ENCODE measurements at regions not wholly inside any gene's neighbourhood (a gene's known extent, or its start where the extent isn't known, plus 50 kb on each side); places are given as distances from the start of the nearest gene placed in this dataset.

DNA sequence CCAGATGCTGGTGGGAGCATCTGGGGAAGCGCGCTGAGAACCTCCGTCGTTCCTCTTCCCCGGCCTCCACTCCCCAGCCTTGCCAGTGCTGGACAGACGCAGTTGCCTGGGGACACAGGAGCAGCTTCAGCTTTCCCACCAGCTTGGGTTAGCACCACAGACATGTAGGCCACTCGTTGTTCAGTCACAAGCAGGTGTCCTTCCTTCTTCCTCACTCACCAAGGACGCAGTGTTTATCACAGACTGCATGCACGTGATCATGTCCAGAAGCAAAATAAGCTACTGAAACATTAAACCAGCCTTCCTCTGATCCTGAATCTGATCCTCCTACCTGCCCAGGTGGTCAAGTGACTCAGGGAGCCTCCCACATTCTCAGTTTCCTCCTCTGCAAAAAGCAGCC, 232.9 kb downstream of the SYK start:
- no peak overlapping the region for H3K4me3 ChIP-seq (replicated peaks in 1 of 3)
- peaks cover 0 to 22% of the 10 kb centered on the region in 2 donors for H3K4me1 ChIP-seq
- WGBS, 2 donors = 90 to 93% methylated on average over 9 of the region's 9 CpGs
- H3K27ac ChIP-seq = no peak overlapping the region
- no peaks in the 10 kb centered on the region for H3K36me3 ChIP-seq
- intact Hi-C loops (cut with DNase I) = no loop called here
- no peaks in the 10 kb centered on the region for H3K9me3 ChIP-seq
- no peaks in the 10 kb centered on the region for H3K27me3 ChIP-seq
- no peak for DNase-seq
- TF ChIP-seq, protein P1, sequence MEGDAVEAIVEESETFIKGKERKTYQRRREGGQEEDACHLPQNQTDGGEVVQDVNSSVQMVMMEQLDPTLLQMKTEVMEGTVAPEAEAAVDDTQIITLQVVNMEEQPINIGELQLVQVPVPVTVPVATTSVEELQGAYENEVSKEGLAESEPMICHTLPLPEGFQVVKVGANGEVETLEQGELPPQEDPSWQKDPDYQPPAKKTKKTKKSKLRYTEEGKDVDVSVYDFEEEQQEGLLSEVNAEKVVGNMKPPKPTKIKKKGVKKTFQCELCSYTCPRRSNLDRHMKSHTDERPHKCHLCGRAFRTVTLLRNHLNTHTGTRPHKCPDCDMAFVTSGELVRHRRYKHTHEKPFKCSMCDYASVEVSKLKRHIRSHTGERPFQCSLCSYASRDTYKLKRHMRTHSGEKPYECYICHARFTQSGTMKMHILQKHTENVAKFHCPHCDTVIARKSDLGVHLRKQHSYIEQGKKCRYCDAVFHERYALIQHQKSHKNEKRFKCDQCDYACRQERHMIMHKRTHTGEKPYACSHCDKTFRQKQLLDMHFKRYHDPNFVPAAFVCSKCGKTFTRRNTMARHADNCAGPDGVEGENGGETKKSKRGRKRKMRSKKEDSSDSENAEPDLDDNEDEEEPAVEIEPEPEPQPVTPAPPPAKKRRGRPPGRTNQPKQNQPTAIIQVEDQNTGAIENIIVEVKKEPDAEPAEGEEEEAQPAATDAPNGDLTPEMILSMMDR (IDR thresholded peaks at IDR 0.05) = no peak
- TF ChIP-seq POLR2A (IDR thresholded peaks at IDR 0.05) = no peak

GRCh38 chr9:91034976-91035824, 233.6 kb downstream of the SYK start:
- Histone ChIP-seq H3K9me3 (no peaks in the 10 kb centered on the region), H3K27me3 (no peaks in the 10 kb centered on the region), H3K4me3 (replicated peaks in 1 of 3) (no peak overlapping the region), H3K36me3 (no peaks in the 10 kb centered on the region), H3K27ac (no peak overlapping the region), H3K4me1 (peaks cover 0 to 22% of the 10 kb centered on the region in 2 donors)
- TF ChIP-seq, protein P1 (IDR thresholded peaks at IDR 0.05) = no peak
- TF ChIP-seq POLR2A (IDR thresholded peaks at IDR 0.05) = no peak
- no peak for DNase-seq
- WGBS, 2 donors = 89 to 91% methylated on average over 18 of the region's 18 CpGs
- intact Hi-C loops (cut with DNase I) = loop anchor here (5.0 kb wide), 1 partner anchor 392 kb away; no protein-coding TSS in a partner anchor

GRCh38 chr9:91035825-91036208, 234.2 kb downstream of the SYK start:
- intact Hi-C loops (cut with DNase I) = loop anchor here (5.0 kb wide), 1 partner anchor 391 kb away; no protein-coding TSS in a partner anchor
- no peak overlapping the region for H3K27ac ChIP-seq
- 92 to 96% methylated on average over 10 of the region's 10 CpGs for WGBS, 2 donors

DNA sequence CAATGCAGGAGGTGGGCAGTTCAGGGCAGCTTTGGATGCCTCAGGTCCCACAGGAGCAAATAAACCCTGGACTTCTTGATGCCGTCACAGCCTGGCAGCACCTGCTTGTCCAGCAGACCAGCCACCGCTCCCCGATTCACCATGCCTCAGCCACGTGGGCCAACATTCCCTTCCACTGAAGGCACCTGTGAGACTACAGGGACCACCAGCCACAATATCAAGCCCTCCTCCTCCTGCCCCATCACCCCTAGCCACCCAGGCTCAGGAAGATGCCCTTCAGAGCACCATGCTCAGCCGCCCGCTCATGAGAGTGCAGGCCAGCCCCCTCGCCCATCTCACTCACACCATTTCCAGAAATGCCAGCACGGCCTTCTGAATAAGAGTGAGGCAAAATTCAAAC, 234.7 kb downstream of the SYK start:
- no peak overlapping the region for H3K27ac ChIP-seq
- DNase-seq = no peak

More at GRCh38 chr9:91035825-91036208, 234.2 kb downstream of the SYK start:
- H3K9me3 ChIP-seq = no peaks in the 10 kb centered on the region
- no peak for DNase-seq
- H3K27me3 ChIP-seq = no peaks in the 10 kb centered on the region
- no peak overlapping the region for H3K4me3 ChIP-seq (replicated peaks in 1 of 3)
- H3K4me1 ChIP-seq = peaks cover 0 to 22% of the 10 kb centered on the region in 2 donors
- no peaks in the 10 kb centered on the region for H3K36me3 ChIP-seq
- no peak for TF ChIP-seq POLR2A (IDR thresholded peaks at IDR 0.05)
- TF ChIP-seq, protein P1 (IDR thresholded peaks at IDR 0.05) = no peak

More for the DNA sequence above, 234.7 kb downstream of the SYK start:
- H3K4me3 ChIP-seq (replicated peaks in 1 of 3) = no peak overlapping the region
- TF ChIP-seq, protein P1 (IDR thresholded peaks at IDR 0.05) = no peak
- TF ChIP-seq POLR2A (IDR thresholded peaks at IDR 0.05) = no peak
- no peaks in the 10 kb centered on the region for H3K36me3 ChIP-seq
- H3K4me1 ChIP-seq = peaks cover 0 to 22% of the 10 kb centered on the region in 2 donors
- H3K9me3 ChIP-seq = no peaks in the 10 kb centered on the region
- 89 to 98% methylated on average over 8 of the region's 8 CpGs for WGBS, 2 donors
- no peaks in the 10 kb centered on the region for H3K27me3 ChIP-seq
- intact Hi-C loops (cut with DNase I) = loop anchor here (5.0 kb wide), 1 partner anchor 391 kb away; no protein-coding TSS in a partner anchor
